ENCODE measurements at regions not wholly inside any gene's neighbourhood (a gene's known extent, or its start where the extent isn't known, plus 50 kb on each side); places are given as distances from the start of the nearest gene placed in this dataset.

- DNase-seq (ENCODE audit: low read depth) = no peak
- no peak overlapping the region for H3K4me3 ChIP-seq (ENCODE audit: low read depth, low read length)
- TF ChIP-seq CTCF (IDR thresholded peaks at IDR 0.05; ENCODE audit: insufficient read depth, low read length) = no peak
These were observed 652.9 kb downstream of the NR4A2 start for GRCh38 chr2:155679647-155680046.

DNA sequence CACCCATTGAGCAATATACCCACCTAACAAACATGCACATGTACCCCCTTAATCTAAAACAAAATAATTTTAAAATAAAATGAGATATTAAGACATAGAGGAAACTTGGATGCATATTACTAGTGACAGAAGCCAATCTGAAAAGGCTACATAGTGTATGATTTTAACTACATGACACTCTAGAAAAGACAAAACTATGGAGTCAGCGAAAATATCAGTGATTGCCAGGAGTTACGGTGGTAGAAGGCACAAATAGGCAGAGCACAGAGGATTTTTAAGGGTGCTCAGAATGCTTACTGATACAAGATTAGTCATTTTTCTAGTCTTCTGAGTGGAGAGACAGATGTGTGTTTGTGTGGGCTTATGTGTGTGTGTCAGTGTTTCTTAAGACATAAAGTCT, 656.6 kb downstream of the NR4A2 start:
- no peak overlapping the region for H3K4me3 ChIP-seq (ENCODE audit: low read depth, low read length)
- DNase-seq (ENCODE audit: low read depth) = no peak
- no peak for TF ChIP-seq CTCF (IDR thresholded peaks at IDR 0.05; ENCODE audit: insufficient read depth, low read length)

- H3K4me3 ChIP-seq (ENCODE audit: low read depth, low read length) = no peak overlapping the region
- no peak for TF ChIP-seq CTCF (IDR thresholded peaks at IDR 0.05; ENCODE audit: insufficient read depth, low read length)
- no peak for DNase-seq (ENCODE audit: low read depth)
These were observed 666.8 kb downstream of the NR4A2 start for GRCh38 chr2:155665704-155666103.

- no peak for TF ChIP-seq CTCF (IDR thresholded peaks at IDR 0.05; ENCODE audit: insufficient read depth, low read length)
- DNase-seq (ENCODE audit: low read depth) = peak; percentile 6
- H3K4me3 ChIP-seq (ENCODE audit: low read depth, low read length) = no peak overlapping the region
These were observed 669.3 kb downstream of the NR4A2 start for GRCh38 chr2:155663265-155663664.

- H3K4me3 ChIP-seq (ENCODE audit: low read depth, low read length) = no peak overlapping the region
- DNase-seq (ENCODE audit: low read depth) = no peak
- no peak for TF ChIP-seq CTCF (IDR thresholded peaks at IDR 0.05; ENCODE audit: insufficient read depth, low read length)
These were observed 670.3 kb downstream of the NR4A2 start for GRCh38 chr2:155662224-155662623.

- H3K4me3 ChIP-seq (ENCODE audit: low read depth, low read length) = no peak overlapping the region
- TF ChIP-seq CTCF (IDR thresholded peaks at IDR 0.05; ENCODE audit: insufficient read depth, low read length) = no peak
- no peak for DNase-seq (ENCODE audit: low read depth)
These were observed 679.3 kb downstream of the NR4A2 start for GRCh38 chr2:155653176-155653575.

DNA sequence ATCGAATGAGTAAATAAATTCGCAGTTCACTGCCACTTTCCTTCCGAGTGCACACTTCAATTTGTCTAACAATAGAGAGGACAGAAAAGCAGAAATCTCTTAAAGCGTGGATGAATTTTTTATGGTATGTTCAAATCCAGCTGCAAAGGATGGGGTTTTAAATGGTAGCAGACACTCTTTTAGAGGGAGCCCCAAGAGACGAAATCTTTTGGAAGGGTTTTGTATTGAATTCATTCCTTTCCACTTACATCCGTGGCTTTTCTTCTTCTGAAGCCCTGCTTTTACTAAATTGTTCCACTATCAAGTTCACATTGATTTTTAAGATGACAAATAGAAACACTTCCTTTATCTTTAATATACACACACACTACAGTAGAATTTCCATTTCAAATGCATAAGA, 680.7 kb downstream of the NR4A2 start:
- H3K4me3 ChIP-seq (ENCODE audit: low read depth, low read length) = no peak overlapping the region
- DNase-seq (ENCODE audit: low read depth) = no peak

More for the DNA sequence above, 680.7 kb downstream of the NR4A2 start:
- no peak for TF ChIP-seq CTCF (IDR thresholded peaks at IDR 0.05; ENCODE audit: insufficient read depth, low read length)
